HepG2 (cell line): ENCODE measurements at regions not wholly inside any gene's neighbourhood (a gene's known extent, or its start where the extent isn't known, plus 50 kb on each side); places are given as distances from the start of the nearest gene placed in this dataset.

ENCODE experiments used
- EEA1 ChIP-seq: sonication (generic); formaldehyde crosslinking; IDR thresholded peaks from 2 replicates; pipeline ENCODE4 v1.5.1; 2020; ENCODE audit warnings: mild to moderate bottlenecking, missing genetic modification reagents, borderline replicate concordance
- HDAC2 ChIP-seq: sonication (generic); formaldehyde crosslinking; IDR thresholded peaks from 2 replicates; pipeline ENCODE4 v1.4.0; 2020; ENCODE audit warnings: missing genetic modification reagents
- MAFG ChIP-seq: sonication (generic); formaldehyde crosslinking; IDR thresholded peaks from 2 replicates; pipeline ENCODE4 v1.5.1; 2020; ENCODE audit warnings: mild to moderate bottlenecking, missing genetic modification reagents
- STAG1 ChIP-seq: sonication (generic); formaldehyde crosslinking; IDR thresholded peaks from 2 replicates; pipeline ENCODE4 v1.4.0; 2020; ENCODE audit warnings: missing genetic modification reagents
- ZNF17 ChIP-seq: sonication (generic); formaldehyde crosslinking; IDR thresholded peaks from 2 replicates; pipeline ENCODE4 v1.5.0; 2020; ENCODE audit warnings: mild to moderate bottlenecking, missing genetic modification reagents
- ZNF614 ChIP-seq: IDR thresholded peaks from 2 replicates; pipeline ENCODE4 v1.6.1; 2018; ENCODE audit warnings: missing biosample characterization, missing genetic modification reagents, inconsistent platforms, borderline replicate concordance
- ZNF678 ChIP-seq: sonication (generic); formaldehyde crosslinking; IDR thresholded peaks from 2 replicates; pipeline ENCODE4 v1.4.0; 2020; ENCODE audit warnings: mild to moderate bottlenecking, missing genetic modification reagents
- TF ChIP-seq, protein P1 (sequence below): sonication (generic); formaldehyde crosslinking; IDR thresholded peaks from 2 replicates; pipeline ENCODE4 v1.4.0; 2020; ENCODE audit warnings: missing genetic modification reagents, borderline replicate concordance
- TF ChIP-seq, protein P2 (sequence below): sonication (generic); formaldehyde crosslinking; IDR thresholded peaks from 2 replicates; pipeline ENCODE4 v1.5.0; 2020; ENCODE audit warnings: missing genetic modification reagents
- TF ChIP-seq, protein P3 (sequence below): sonication (generic); formaldehyde crosslinking; IDR thresholded peaks from 2 replicates; pipeline ENCODE4 v1.4.0; 2020; ENCODE audit warnings: missing genetic modification reagents
- TF ChIP-seq, protein P4 (sequence below): sonication (generic); formaldehyde crosslinking; IDR thresholded peaks from 2 replicates; pipeline ENCODE4 v1.8.1; 2023; ENCODE audit warnings: mild to moderate bottlenecking, missing genetic modification reagents
- TF ChIP-seq, protein P5 (sequence below): sonication (generic); formaldehyde crosslinking; IDR thresholded peaks from 2 replicates; pipeline ENCODE4 v1.9.0; 2021; ENCODE audit warnings: missing genetic modification reagents, mild to moderate bottlenecking, borderline replicate concordance

DNA sequence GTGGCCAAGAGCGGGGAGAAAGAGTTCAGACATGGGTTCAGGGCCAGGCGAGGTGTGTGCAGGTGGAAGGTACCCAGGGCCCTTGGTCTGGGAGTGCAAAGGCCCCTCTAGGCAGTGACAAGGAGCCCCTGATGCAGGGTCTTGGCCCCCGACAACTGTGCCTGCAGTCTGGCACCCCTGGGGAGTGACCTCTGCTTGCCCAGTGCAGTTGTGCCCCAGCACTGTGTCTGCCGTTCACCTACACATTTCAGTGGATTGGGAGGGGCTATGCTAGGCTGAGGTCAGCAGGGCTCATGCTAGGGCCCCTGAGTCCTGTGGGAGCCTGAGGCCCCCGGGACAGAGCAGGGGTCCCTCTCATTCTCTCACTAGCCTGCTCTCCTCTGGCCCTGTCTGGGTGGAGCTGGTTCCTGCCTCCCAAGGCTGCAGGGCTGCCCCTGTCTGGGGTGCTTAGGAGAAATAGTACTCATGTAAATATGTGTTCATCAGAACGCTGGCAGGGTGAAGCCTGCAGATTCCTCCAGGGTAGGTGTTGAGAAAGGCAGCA lies 550.4 kb downstream of the TCERG1L start (continued):
- TF ChIP-seq, protein P1, sequence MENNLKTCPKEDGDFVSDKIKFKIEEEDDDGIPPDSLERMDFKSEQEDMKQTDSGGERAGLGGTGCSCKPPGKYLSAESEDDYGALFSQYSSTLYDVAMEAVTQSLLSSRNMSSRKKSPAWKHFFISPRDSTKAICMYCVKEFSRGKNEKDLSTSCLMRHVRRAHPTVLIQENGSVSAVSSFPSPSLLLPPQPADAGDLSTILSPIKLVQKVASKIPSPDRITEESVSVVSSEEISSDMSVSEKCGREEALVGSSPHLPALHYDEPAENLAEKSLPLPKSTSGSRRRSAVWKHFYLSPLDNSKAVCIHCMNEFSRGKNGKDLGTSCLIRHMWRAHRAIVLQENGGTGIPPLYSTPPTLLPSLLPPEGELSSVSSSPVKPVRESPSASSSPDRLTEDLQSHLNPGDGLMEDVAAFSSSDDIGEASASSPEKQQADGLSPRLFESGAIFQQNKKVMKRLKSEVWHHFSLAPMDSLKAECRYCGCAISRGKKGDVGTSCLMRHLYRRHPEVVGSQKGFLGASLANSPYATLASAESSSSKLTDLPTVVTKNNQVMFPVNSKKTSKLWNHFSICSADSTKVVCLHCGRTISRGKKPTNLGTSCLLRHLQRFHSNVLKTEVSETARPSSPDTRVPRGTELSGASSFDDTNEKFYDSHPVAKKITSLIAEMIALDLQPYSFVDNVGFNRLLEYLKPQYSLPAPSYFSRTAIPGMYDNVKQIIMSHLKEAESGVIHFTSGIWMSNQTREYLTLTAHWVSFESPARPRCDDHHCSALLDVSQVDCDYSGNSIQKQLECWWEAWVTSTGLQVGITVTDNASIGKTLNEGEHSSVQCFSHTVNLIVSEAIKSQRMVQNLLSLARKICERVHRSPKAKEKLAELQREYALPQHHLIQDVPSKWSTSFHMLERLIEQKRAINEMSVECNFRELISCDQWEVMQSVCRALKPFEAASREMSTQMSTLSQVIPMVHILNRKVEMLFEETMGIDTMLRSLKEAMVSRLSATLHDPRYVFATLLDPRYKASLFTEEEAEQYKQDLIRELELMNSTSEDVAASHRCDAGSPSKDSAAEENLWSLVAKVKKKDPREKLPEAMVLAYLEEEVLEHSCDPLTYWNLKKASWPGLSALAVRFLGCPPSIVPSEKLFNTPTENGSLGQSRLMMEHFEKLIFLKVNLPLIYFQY (CRISPR knock-in tag) = no peak
- TF ChIP-seq STAG1 (no peak), EEA1 (CRISPR knock-in tag) (no peak), ZNF17 (CRISPR knock-in tag) (no peak), ZNF614 (CRISPR knock-in tag) (no peak), HDAC2 (CRISPR knock-in tag) (no peak), MAFG (CRISPR knock-in tag) (no peak), ZNF678 (CRISPR knock-in tag) (no peak)
- TF ChIP-seq, protein P2, sequence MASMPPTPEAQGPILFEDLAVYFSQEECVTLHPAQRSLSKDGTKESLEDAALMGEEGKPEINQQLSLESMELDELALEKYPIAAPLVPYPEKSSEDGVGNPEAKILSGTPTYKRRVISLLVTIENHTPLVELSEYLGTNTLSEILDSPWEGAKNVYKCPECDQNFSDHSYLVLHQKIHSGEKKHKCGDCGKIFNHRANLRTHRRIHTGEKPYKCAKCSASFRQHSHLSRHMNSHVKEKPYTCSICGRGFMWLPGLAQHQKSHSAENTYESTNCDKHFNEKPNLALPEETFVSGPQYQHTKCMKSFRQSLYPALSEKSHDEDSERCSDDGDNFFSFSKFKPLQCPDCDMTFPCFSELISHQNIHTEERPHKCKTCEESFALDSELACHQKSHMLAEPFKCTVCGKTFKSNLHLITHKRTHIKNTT (CRISPR knock-in tag) = no peak
- TF ChIP-seq, protein P3, sequence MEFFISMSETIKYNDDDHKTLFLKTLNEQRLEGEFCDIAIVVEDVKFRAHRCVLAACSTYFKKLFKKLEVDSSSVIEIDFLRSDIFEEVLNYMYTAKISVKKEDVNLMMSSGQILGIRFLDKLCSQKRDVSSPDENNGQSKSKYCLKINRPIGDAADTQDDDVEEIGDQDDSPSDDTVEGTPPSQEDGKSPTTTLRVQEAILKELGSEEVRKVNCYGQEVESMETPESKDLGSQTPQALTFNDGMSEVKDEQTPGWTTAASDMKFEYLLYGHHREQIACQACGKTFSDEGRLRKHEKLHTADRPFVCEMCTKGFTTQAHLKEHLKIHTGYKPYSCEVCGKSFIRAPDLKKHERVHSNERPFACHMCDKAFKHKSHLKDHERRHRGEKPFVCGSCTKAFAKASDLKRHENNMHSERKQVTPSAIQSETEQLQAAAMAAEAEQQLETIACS (CRISPR knock-in tag) = no peak
- TF ChIP-seq, protein P4, sequence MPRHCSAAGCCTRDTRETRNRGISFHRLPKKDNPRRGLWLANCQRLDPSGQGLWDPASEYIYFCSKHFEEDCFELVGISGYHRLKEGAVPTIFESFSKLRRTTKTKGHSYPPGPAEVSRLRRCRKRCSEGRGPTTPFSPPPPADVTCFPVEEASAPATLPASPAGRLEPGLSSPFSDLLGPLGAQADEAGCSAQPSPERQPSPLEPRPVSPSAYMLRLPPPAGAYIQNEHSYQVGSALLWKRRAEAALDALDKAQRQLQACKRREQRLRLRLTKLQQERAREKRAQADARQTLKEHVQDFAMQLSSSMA = no peak
- TF ChIP-seq, protein P5, sequence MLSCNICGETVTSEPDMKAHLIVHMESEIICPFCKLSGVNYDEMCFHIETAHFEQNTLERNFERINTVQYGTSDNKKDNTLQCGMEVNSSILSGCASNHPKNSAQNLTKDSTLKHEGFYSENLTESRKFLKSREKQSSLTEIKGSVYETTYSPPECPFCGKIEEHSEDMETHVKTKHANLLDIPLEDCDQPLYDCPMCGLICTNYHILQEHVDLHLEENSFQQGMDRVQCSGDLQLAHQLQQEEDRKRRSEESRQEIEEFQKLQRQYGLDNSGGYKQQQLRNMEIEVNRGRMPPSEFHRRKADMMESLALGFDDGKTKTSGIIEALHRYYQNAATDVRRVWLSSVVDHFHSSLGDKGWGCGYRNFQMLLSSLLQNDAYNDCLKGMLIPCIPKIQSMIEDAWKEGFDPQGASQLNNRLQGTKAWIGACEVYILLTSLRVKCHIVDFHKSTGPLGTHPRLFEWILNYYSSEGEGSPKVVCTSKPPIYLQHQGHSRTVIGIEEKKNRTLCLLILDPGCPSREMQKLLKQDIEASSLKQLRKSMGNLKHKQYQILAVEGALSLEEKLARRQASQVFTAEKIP (CRISPR knock-in tag) = no peak
